ENCODE measurements at regions not wholly inside any gene's neighbourhood (a gene's known extent, or its start where the extent isn't known, plus 50 kb on each side); places are given as distances from the start of the nearest gene placed in this dataset.

- TF ChIP-seq CTCF (conservative IDR thresholded peaks at IDR 0.05): no peak
- no peak for TF ChIP-seq ZFX (IDR thresholded peaks at IDR 0.05)
These were observed 107.9 kb downstream of the AIPL1 start for GRCh38 chr17:6327007-6327406.

Data from C4-2B (cell line).